H9 (cell line): ENCODE measurements at regions not wholly inside any gene's neighbourhood (a gene's known extent, or its start where the extent isn't known, plus 50 kb on each side); places are given as distances from the start of the nearest gene placed in this dataset.

Source experiments
- DNase-seq: peaks from one replicate; pipeline ENCODE4 v3.0.0-alpha.2; 2017
- H2AFZ ChIP-seq: one replicate; pipeline ENCODE4 v1.6.1; 2013; ENCODE audit warnings: mild to moderate bottlenecking, low read length, control low read depth, moderate library complexity
- H2AK5ac ChIP-seq: 2 replicates; pipeline ENCODE4 v1.6.1; 2013; ENCODE audit warnings: low read length, control low read depth, mixed read lengths; ENCODE audit not compliant: insufficient read length
- H2BK120ac ChIP-seq: one replicate; pipeline ENCODE4 v1.6.1; 2013; ENCODE audit warnings: low read depth, mild to moderate bottlenecking, low read length, control low read depth, inconsistent platforms; ENCODE audit not compliant: poor library complexity, severe bottlenecking
- H2BK12ac ChIP-seq: 2 replicates; pipeline ENCODE4 v1.6.1; 2013; ENCODE audit warnings: low read length, control low read depth, mixed read lengths, low read depth; ENCODE audit not compliant: insufficient read length
- H2BK15ac ChIP-seq: 2 replicates; pipeline ENCODE4 v1.6.1; 2013; ENCODE audit warnings: low read depth, low read length, control low read depth
- H2BK20ac ChIP-seq: one replicate; pipeline ENCODE4 v1.6.1; 2013; ENCODE audit warnings: low read depth, mild to moderate bottlenecking, low read length, control low read depth, inconsistent platforms; ENCODE audit not compliant: poor library complexity, severe bottlenecking
- H2BK5ac ChIP-seq: 2 replicates; pipeline ENCODE4 v1.6.1; 2013; ENCODE audit warnings: low read length, control low read depth, mixed read lengths; ENCODE audit not compliant: insufficient read length
- H3K14ac ChIP-seq: 2 replicates; pipeline ENCODE4 v1.6.1; 2013; ENCODE audit warnings: low read length, control low read depth; ENCODE audit not compliant: insufficient read depth
- H3K18ac ChIP-seq: 2 replicates; pipeline ENCODE4 v1.6.1; 2013; ENCODE audit warnings: low read depth, mild to moderate bottlenecking, mixed read lengths, low read length, control low read depth; ENCODE audit not compliant: insufficient read length
- H3K23ac ChIP-seq: 2 replicates; pipeline ENCODE4 v1.6.1; 2013; ENCODE audit warnings: low read length, control low read depth, mixed read lengths, low read depth; ENCODE audit not compliant: insufficient read length
- H3K23me2 ChIP-seq: 2 replicates; pipeline ENCODE4 v1.6.1; 2013; ENCODE audit warnings: low read depth, mild to moderate bottlenecking, mixed read lengths, low read length, control low read depth; ENCODE audit not compliant: insufficient read length, poor library complexity, severe bottlenecking
- H3K27ac ChIP-seq: 2 replicates; pipeline ENCODE4 v1.5.1; 2013; ENCODE audit warnings: low read length, control low read depth, mixed read lengths, low read depth; ENCODE audit not compliant: insufficient read length
- H3K27me3 ChIP-seq: 2 replicates; pipeline ENCODE4 v1.6.1; 2013; ENCODE audit warnings: low read length, control low read depth, inconsistent platforms; ENCODE audit not compliant: insufficient read depth
- H3K4ac ChIP-seq: 2 replicates; pipeline ENCODE4 v1.6.1; 2013; ENCODE audit warnings: low read depth, mild to moderate bottlenecking, control low read depth, inconsistent platforms, low read length, moderate library complexity
- H3K4me1 ChIP-seq: 2 replicates; pipeline ENCODE4 v1.6.1; 2013; ENCODE audit warnings: low read length, control low read depth, inconsistent platforms; ENCODE audit not compliant: insufficient read depth
- H3K4me2 ChIP-seq: 2 replicates; pipeline ENCODE4 v1.6.1; 2013; ENCODE audit warnings: low read length, control low read depth, mixed read lengths; ENCODE audit not compliant: insufficient read length, insufficient read depth
- H3K56ac ChIP-seq: 2 replicates; pipeline ENCODE4 v1.6.1; 2013; ENCODE audit warnings: low read depth, mild to moderate bottlenecking, mixed read lengths, low read length, control low read depth; ENCODE audit not compliant: insufficient read length
- H3K79me1 ChIP-seq: 2 replicates; pipeline ENCODE4 v1.6.1; 2013; ENCODE audit warnings: low read depth, mild to moderate bottlenecking, moderate library complexity, low read length, control low read depth, inconsistent platforms; ENCODE audit not compliant: insufficient read depth, poor library complexity, severe bottlenecking
- H3K79me2 ChIP-seq: 2 replicates; pipeline ENCODE4 v1.6.1; 2013; ENCODE audit warnings: low read length, control low read depth, inconsistent platforms; ENCODE audit not compliant: insufficient read depth
- H3K9ac ChIP-seq: 2 replicates; pipeline ENCODE4 v1.6.1; 2013; ENCODE audit warnings: low read length, control low read depth, mixed read lengths; ENCODE audit not compliant: insufficient read length; ENCODE audit errors: extremely low read depth
- H3K9me3 ChIP-seq: one replicate; pipeline ENCODE4 v1.6.1; 2013; ENCODE audit warnings: low read depth, low read length, inconsistent platforms; ENCODE audit not compliant: control insufficient read depth
- H3T11ph ChIP-seq: one replicate; pipeline ENCODE4 v1.6.1; 2013; ENCODE audit warnings: mild to moderate bottlenecking, low read length, control low read depth, inconsistent platforms
- H4K20me1 ChIP-seq: one replicate; pipeline ENCODE4 v1.6.1; 2013; ENCODE audit not compliant: control insufficient read depth, insufficient read length, insufficient read depth
- H4K5ac ChIP-seq: 2 replicates; pipeline ENCODE4 v1.6.1; 2013; ENCODE audit warnings: low read depth, mild to moderate bottlenecking, mixed read lengths, low read length, control low read depth; ENCODE audit not compliant: insufficient read length
- H4K8ac ChIP-seq: replicated peaks from 2 replicates; pipeline ENCODE4 v1.6.1; 2013; ENCODE audit warnings: low read length, control low read depth, mixed read lengths, low read depth; ENCODE audit not compliant: insufficient read length
- H4K91ac ChIP-seq: 2 replicates; pipeline ENCODE4 v1.6.1; 2013; ENCODE audit warnings: low read depth, mild to moderate bottlenecking, moderate library complexity, mixed read lengths, low read length, control low read depth; ENCODE audit not compliant: insufficient read length
- H3K27ac Mint-ChIP-seq, 3 experiments: 2 replicates in 2 of 3; 3 replicates in 1 of 3; pipeline ENCODE4 v1.8.0; 2020 to 2021; ENCODE audit warnings: mixed read lengths in 3 of 3, mild to moderate bottlenecking in 1 of 3, moderate library complexity in 1 of 3
- H3K27me3 Mint-ChIP-seq: 2 replicates; pipeline ENCODE4 v1.8.0; 2021; ENCODE audit warnings: low read depth, mild to moderate bottlenecking, moderate library complexity, mixed read lengths
- H3K36me3 Mint-ChIP-seq, 3 experiments: 2 replicates in 2 of 3; 3 replicates in 1 of 3; pipeline ENCODE4 v1.8.0; 2020 to 2021; ENCODE audit warnings: low read depth in 3 of 3, mixed read lengths in 3 of 3; ENCODE audit not compliant: insufficient read depth in 1 of 3
- H3K4me1 Mint-ChIP-seq, 2 experiments: 2 replicates each; pipeline ENCODE4 v1.8.0; 2020; ENCODE audit warnings: mixed read lengths in 2 of 2
- H3K4me3 Mint-ChIP-seq, 2 experiments: 2 replicates in 1 of 2; 3 replicates in 1 of 2; pipeline ENCODE4 v1.8.0; 2020 to 2021; ENCODE audit warnings: mild to moderate bottlenecking in 2 of 2, mixed read lengths in 2 of 2, moderate library complexity in 1 of 2
- H3K9me3 Mint-ChIP-seq, 2 experiments: 2 replicates in 1 of 2; 3 replicates in 1 of 2; pipeline ENCODE4 v1.8.0; 2020; ENCODE audit warnings: mild to moderate bottlenecking in 2 of 2, mixed read lengths in 2 of 2, moderate library complexity in 1 of 2
- WGBS: extraction: QIAGEN DNeasy Blood & Tissue Kit; methylation state at CpG from one replicate; pipeline ENCODE4 v1.1.7; 2013; ENCODE audit warnings: missing lambda C conversion rate, low lambda C conversion rate, mixed read lengths; ENCODE audit not compliant: insufficient read length; ENCODE audit errors: extremely low coverage; 5-methylcytosine and 5-hydroxymethylcytosine counted together
- TF ChIP-seq, protein P1 (sequence below): fragments of 200-600 bp; sonication (generic); conservative IDR thresholded peaks from 3 replicates; pipeline ENCODE4 v1.8.0; 2021; ENCODE audit warnings: antibody characterized with exemption, mild to moderate bottlenecking

DNA sequence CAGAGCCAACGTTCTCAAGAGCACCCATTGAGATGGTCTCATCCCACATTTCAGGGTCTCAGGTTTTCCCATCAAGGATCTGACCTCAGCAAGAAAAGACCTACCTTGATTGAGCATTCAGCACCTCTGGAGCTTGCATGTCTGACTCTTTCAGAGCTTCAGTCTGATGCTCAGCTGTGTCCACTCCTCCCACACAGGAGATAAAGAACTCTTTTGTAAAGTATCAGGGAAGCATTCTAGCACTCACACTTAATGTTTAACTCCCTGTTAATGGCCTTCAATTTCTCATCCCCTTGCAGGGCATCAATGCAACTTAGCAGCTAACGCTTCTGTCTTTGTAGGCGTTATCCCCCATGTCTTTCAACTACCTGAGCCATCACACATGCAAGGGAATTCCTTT is 124.1 kb downstream of the GALC start:
- no peak overlapping the region for H3T11ph ChIP-seq
- H3K18ac ChIP-seq: no peak overlapping the region
- H2AK5ac ChIP-seq: no peak overlapping the region
- no peak overlapping the region; a peak in 1 of 7 replicates for H3K27ac Mint-ChIP-seq
- no peaks in the 10 kb centered on the region for H3K36me3 Mint-ChIP-seq
- no peaks in the 10 kb centered on the region for H3K79me2 ChIP-seq
- H2BK12ac ChIP-seq: no peak overlapping the region
- H2AFZ ChIP-seq: no peak overlapping the region
- no peak overlapping the region for H3K9ac ChIP-seq
- no peak overlapping the region for H3K4me3 Mint-ChIP-seq
- no peak for DNase-seq
- no peaks in the 10 kb centered on the region for H3K23me2 ChIP-seq
- H3K23ac ChIP-seq: no peak overlapping the region
- H3K27me3 Mint-ChIP-seq: no peaks in the 10 kb centered on the region; the same call in none of the 2 replicates
- H3K4ac ChIP-seq: no peak overlapping the region
- TF ChIP-seq, protein P1, sequence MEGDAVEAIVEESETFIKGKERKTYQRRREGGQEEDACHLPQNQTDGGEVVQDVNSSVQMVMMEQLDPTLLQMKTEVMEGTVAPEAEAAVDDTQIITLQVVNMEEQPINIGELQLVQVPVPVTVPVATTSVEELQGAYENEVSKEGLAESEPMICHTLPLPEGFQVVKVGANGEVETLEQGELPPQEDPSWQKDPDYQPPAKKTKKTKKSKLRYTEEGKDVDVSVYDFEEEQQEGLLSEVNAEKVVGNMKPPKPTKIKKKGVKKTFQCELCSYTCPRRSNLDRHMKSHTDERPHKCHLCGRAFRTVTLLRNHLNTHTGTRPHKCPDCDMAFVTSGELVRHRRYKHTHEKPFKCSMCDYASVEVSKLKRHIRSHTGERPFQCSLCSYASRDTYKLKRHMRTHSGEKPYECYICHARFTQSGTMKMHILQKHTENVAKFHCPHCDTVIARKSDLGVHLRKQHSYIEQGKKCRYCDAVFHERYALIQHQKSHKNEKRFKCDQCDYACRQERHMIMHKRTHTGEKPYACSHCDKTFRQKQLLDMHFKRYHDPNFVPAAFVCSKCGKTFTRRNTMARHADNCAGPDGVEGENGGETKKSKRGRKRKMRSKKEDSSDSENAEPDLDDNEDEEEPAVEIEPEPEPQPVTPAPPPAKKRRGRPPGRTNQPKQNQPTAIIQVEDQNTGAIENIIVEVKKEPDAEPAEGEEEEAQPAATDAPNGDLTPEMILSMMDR: no peak
- no peak overlapping the region for H4K5ac ChIP-seq
- no peaks in the 10 kb centered on the region for H3K27me3 ChIP-seq
- no peak overlapping the region for H3K14ac ChIP-seq
- H3K4me1 ChIP-seq: no peaks in the 10 kb centered on the region
- H2BK20ac ChIP-seq: no peak overlapping the region
- H2BK120ac ChIP-seq: no peak overlapping the region
- no peaks in the 10 kb centered on the region for H4K20me1 ChIP-seq
- H3K4me1 Mint-ChIP-seq: peaks cover 0 to 5% of the 10 kb centered on the region in 2 experiments; a peak in 2 of 4 replicates
- no peak overlapping the region for H3K56ac ChIP-seq
- H2BK5ac ChIP-seq: no peak overlapping the region
- H3K9me3 Mint-ChIP-seq: no peaks in the 10 kb centered on the region
- H3K4me2 ChIP-seq: no peak overlapping the region
- H3K9me3 ChIP-seq: no peaks in the 10 kb centered on the region
- no peak overlapping the region for H2BK15ac ChIP-seq
- no peak overlapping the region for H4K8ac ChIP-seq
- WGBS: no CpG with 5 or more reads among the region's 3 CpGs
- no peak overlapping the region for H3K27ac ChIP-seq
- no peak overlapping the region for H4K91ac ChIP-seq
- no peaks in the 10 kb centered on the region for H3K79me1 ChIP-seq
